ENCODE measurements at regions not wholly inside any gene's neighbourhood (a gene's known extent, or its start where the extent isn't known, plus 50 kb on each side); places are given as distances from the start of the nearest gene placed in this dataset.

DNA sequence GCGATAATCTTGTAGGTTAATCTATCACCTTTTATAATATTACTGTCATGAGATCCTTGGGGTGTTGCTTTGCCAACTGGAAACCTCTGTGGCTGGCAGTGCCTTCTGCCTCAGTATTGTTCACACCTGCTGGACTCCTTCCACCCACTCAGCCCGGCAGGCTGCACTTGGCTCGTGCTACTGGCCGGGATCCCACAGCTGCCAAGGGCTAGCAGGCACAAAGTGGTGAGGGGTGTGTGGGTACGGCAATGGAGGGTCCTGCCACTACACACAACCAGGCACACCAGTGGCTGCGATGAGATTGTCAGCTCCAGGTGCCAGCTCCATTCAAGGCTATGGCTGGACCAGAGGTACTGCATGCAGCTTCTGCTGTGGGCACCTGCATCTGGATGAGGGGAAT is 191.2 kb upstream of the LYPLAL1 start:
- H3K27me3 ChIP-seq (ENCODE audit: control insufficient read depth, insufficient read depth, low read length): no peaks in the 10 kb centered on the region
- H3K36me3 ChIP-seq (ENCODE audit: control insufficient read depth, insufficient read depth, low read length): no peaks in the 10 kb centered on the region
- FAIRE-seq (no peak), DNase-seq (ENCODE audit: low read depth) (no peak)
- TF ChIP-seq, protein P1, sequence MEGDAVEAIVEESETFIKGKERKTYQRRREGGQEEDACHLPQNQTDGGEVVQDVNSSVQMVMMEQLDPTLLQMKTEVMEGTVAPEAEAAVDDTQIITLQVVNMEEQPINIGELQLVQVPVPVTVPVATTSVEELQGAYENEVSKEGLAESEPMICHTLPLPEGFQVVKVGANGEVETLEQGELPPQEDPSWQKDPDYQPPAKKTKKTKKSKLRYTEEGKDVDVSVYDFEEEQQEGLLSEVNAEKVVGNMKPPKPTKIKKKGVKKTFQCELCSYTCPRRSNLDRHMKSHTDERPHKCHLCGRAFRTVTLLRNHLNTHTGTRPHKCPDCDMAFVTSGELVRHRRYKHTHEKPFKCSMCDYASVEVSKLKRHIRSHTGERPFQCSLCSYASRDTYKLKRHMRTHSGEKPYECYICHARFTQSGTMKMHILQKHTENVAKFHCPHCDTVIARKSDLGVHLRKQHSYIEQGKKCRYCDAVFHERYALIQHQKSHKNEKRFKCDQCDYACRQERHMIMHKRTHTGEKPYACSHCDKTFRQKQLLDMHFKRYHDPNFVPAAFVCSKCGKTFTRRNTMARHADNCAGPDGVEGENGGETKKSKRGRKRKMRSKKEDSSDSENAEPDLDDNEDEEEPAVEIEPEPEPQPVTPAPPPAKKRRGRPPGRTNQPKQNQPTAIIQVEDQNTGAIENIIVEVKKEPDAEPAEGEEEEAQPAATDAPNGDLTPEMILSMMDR (IDR thresholded peaks at IDR 0.05; ENCODE audit: insufficient read depth, low read length, severe bottlenecking): no peak
- H3K4me3 ChIP-seq (ENCODE audit: low read depth, low read length): no peak overlapping the region

DNA sequence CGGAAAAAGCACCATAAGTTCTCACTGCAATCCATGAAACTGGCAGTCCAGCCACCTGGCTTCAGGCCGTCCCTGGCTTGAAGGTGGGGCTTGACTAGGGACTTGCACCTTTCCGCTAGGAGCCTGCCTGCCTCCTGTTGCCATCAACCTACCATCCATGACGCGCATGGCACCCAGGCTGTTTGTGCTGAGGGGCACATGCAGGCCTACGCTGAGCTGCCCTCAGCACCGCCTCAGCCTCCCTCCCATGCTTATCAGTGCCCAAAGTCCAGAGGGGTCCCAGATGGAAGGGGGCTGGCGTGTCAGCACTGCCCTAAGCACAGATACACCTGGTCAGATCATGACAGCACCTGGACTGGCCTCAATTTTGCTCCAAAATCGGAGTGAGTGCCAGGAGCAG is 190.2 kb upstream of the LYPLAL1 start:
- FAIRE-seq (no peak), DNase-seq (ENCODE audit: low read depth) (no peak)
- Histone ChIP-seq H3K27me3 (ENCODE audit: control insufficient read depth, insufficient read depth, low read length) (no peaks in the 10 kb centered on the region), H3K4me3 (ENCODE audit: low read depth, low read length) (no peak overlapping the region), H3K36me3 (ENCODE audit: control insufficient read depth, insufficient read depth, low read length) (no peaks in the 10 kb centered on the region)
- TF ChIP-seq, protein P1 (IDR thresholded peaks at IDR 0.05; ENCODE audit: insufficient read depth, low read length, severe bottlenecking): no peak

DNA sequence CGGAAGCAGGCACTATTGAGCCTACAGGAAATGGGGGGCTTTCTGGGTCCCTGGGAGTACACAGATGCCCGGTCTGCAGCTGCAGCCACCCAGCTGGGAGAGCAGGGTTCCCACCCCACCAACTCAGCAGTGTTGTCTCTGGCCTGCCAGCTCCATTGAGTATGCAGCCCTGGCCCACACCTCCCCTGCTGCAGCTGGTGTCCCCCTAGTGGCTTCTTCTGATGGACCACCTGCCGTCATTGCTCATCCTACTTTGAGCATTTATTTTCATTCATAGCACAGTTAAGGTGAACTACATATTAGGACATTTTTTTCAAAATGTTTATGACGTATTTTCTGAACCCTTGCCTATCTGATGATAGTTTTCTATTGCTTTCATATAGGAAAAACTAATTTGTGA is 189.8 kb upstream of the LYPLAL1 start:
- no peak overlapping the region for H3K4me3 ChIP-seq (ENCODE audit: low read depth, low read length)
- H3K36me3 ChIP-seq (ENCODE audit: control insufficient read depth, insufficient read depth, low read length): no peaks in the 10 kb centered on the region
- DNase-seq (ENCODE audit: low read depth) (no peak), FAIRE-seq (no peak)
- TF ChIP-seq, protein P1 (IDR thresholded peaks at IDR 0.05; ENCODE audit: insufficient read depth, low read length, severe bottlenecking): no peak
- H3K27me3 ChIP-seq (ENCODE audit: control insufficient read depth, insufficient read depth, low read length): no peaks in the 10 kb centered on the region

- Histone ChIP-seq H3K4me3 (ENCODE audit: low read depth, low read length) (no peak overlapping the region), H3K36me3 (ENCODE audit: control insufficient read depth, insufficient read depth, low read length) (no peaks in the 10 kb centered on the region), H3K27me3 (ENCODE audit: control insufficient read depth, insufficient read depth, low read length) (no peaks in the 10 kb centered on the region)
- DNase-seq (ENCODE audit: low read depth) (no peak), FAIRE-seq (no peak)
- TF ChIP-seq, protein P1 (IDR thresholded peaks at IDR 0.05; ENCODE audit: insufficient read depth, low read length, severe bottlenecking): no peak
These were observed 188.2 kb upstream of the LYPLAL1 start for GRCh38 chr1:218985424-218985984.

GRCh38 chr1:218986816-218987215 is 186.9 kb upstream of the LYPLAL1 start:
- no peak for FAIRE-seq
- DNase-seq (ENCODE audit: low read depth): no peak
- TF ChIP-seq, protein P1 (IDR thresholded peaks at IDR 0.05; ENCODE audit: insufficient read depth, low read length, severe bottlenecking): no peak
- H3K36me3 ChIP-seq (ENCODE audit: control insufficient read depth, insufficient read depth, low read length): no peaks in the 10 kb centered on the region
- no peak overlapping the region for H3K4me3 ChIP-seq (ENCODE audit: low read depth, low read length)
- no peaks in the 10 kb centered on the region for H3K27me3 ChIP-seq (ENCODE audit: control insufficient read depth, insufficient read depth, low read length)

- H3K4me3 ChIP-seq (ENCODE audit: low read depth, low read length): no peak overlapping the region
- no peak for FAIRE-seq
- no peaks in the 10 kb centered on the region for H3K36me3 ChIP-seq (ENCODE audit: control insufficient read depth, insufficient read depth, low read length)
- H3K27me3 ChIP-seq (ENCODE audit: control insufficient read depth, insufficient read depth, low read length): no peaks in the 10 kb centered on the region
- DNase-seq (ENCODE audit: low read depth): no peak
- TF ChIP-seq, protein P1 (IDR thresholded peaks at IDR 0.05; ENCODE audit: insufficient read depth, low read length, severe bottlenecking): no peak
These were observed 183.7 kb upstream of the LYPLAL1 start for GRCh38 chr1:218990019-218990418.

Data from bronchial epithelial cell (primary cell).